ENCODE measurements at regions not wholly inside any gene's neighbourhood (a gene's known extent, or its start where the extent isn't known, plus 50 kb on each side); places are given as distances from the start of the nearest gene placed in this dataset.

DNA sequence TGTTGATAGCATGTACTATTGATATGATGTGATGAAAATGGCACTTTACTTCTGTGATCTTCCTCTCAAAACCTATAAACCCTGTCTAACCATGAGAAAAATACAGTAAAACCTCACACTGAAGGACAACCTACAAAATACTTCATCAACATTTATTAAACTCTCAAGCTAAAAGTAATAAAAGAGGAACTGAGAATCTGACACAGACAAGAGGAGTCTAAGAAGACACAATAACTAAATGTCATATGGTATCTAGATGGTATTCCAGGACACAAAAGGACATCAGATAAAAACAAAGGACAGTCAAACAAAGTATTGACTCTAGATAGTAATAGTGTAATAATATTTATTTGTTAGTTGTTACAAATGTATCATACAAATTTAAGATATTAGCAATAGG, 655.3 kb downstream of the SH3BGRL start:
- TF ChIP-seq CTCF (conservative IDR thresholded peaks at IDR 0.05; ENCODE audit: low read depth, low read length) (no peak), EZH2 (IDR thresholded peaks at IDR 0.05; ENCODE audit: borderline replicate concordance, low read depth, low read length, poor library complexity, severe bottlenecking) (no peak)
